AG04449 (cell line): ENCODE measurements at regions not wholly inside any gene's neighbourhood (a gene's known extent, or its start where the extent isn't known, plus 50 kb on each side); places are given as distances from the start of the nearest gene placed in this dataset.

Experiments used
- CTCF ChIA-PET: fragments of 350-600 bp; formaldehyde crosslinking; extraction: SDS; loops from one replicate; lab custom pipeline; 2021; ENCODE audit warnings: antibody characterized with exemption; lab: Yijun Ruan, JAX
- POLR2A ChIA-PET: fragments of 400-600, 350-600 bp; formaldehyde crosslinking; extraction: SDS; loops from one replicate; lab custom pipeline; 2020; ENCODE audit warnings: antibody characterized with exemption, inconsistent platforms; lab: Yijun Ruan, JAX
- DNase-seq: peaks from one replicate; pipeline ENCODE4 v3.0.0-alpha.2; 2010; ENCODE audit warnings: low read depth, low spot score
- H3K4me3 ChIP-seq: 2 replicates; pipeline ENCODE4 v1.5.1; 2011; ENCODE audit warnings: low read depth, mild to moderate bottlenecking, control low read depth, low read length
- TF ChIP-seq, protein P1 (sequence below): IDR thresholded peaks from one replicate; pipeline ENCODE4 v1.5.1; 2011; ENCODE audit warnings: mild to moderate bottlenecking, moderate library complexity, low read length, control low read depth, inconsistent platforms; ENCODE audit not compliant: insufficient read depth; ENCODE audit errors: missing control alignments

DNA sequence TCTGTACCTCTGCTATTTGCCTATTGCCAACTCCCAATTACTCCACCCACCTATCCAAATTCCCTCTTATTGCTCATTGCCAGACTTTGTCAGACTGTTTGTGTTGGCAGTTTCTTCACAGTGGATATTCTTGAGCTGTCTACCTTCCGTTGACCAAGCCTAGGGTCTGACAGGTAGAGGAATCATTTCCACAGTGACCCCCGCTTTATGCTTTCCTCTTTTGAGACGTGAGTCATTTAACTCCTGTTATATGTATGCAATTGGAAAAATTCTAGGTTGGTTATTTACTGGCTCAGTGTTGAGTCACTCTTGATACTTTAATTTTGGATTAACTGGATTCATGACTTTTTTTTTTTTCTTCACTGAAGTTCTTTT is 187.7 kb downstream of the IRS1 start:
- DNase-seq: no peak
- H3K4me3 ChIP-seq: no peak overlapping the region
- POLR2A ChIA-PET: no interaction called here
- CTCF ChIA-PET: no interaction called here
- TF ChIP-seq, protein P1, sequence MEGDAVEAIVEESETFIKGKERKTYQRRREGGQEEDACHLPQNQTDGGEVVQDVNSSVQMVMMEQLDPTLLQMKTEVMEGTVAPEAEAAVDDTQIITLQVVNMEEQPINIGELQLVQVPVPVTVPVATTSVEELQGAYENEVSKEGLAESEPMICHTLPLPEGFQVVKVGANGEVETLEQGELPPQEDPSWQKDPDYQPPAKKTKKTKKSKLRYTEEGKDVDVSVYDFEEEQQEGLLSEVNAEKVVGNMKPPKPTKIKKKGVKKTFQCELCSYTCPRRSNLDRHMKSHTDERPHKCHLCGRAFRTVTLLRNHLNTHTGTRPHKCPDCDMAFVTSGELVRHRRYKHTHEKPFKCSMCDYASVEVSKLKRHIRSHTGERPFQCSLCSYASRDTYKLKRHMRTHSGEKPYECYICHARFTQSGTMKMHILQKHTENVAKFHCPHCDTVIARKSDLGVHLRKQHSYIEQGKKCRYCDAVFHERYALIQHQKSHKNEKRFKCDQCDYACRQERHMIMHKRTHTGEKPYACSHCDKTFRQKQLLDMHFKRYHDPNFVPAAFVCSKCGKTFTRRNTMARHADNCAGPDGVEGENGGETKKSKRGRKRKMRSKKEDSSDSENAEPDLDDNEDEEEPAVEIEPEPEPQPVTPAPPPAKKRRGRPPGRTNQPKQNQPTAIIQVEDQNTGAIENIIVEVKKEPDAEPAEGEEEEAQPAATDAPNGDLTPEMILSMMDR: no peak

DNA sequence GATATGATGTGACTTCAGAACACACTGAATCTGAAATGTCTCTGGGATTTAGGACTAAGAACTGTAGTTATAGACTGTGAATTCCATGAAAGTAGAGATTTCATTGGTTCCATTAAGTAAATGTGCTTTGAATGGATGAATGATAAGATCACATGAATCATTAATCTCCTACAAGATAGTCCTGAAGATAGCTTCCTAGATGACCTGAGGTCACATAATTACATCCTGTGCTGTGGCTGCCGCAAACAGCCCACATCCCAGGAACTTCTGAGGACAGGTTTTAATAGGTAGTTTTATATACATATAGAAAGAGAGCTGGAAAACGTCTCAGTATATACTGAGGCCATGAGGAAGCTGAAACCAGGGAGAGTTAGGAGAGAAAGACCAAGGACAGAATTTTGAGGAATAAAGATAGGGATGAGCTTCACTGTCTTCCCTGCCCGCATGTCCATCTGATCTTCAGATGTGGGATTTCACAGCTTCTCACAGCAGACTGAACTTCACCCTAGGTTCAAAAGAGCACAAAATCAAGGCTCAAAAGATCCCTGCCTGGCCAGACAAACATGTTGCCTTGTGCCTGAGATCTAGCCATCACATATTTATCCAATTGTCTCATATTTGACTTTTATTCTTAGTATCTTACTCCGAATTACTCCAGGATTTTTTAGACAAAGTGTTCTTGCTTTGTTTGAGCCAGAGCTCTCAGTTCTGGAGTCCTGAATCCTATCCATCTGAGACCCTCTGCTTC is 188.2 kb downstream of the IRS1 start:
- ChIA-PET POLR2A (no interaction called here), CTCF (interaction anchor here (1.2 kb wide), 1 partner anchor 374 kb away, joined by 3 read pairs; no protein-coding TSS in a partner anchor)
- TF ChIP-seq, protein P1: no peak
- DNase-seq: no peak
- no peak overlapping the region for H3K4me3 ChIP-seq

DNA sequence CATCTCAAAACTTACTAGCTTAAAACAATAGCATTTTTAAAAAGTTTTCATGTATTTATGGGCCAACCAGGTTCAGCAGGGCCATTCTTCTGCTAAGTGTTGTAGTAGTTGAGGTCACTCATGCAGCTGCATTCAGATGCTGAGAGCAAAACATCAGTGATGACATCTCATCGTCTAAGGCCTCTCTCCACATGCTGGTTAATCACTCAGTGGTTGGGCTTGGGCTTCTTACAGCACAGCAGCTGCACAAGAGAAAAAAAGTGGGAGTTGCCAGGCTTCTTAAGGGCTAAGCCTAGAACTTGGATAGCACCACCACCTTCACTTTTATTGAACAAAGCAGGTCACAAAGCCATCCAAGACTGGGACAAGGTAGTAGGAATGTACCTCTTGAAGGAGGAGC is 190.3 kb downstream of the IRS1 start:
- TF ChIP-seq, protein P1: no peak
- peak; percentile 61 for DNase-seq
- no peak overlapping the region for H3K4me3 ChIP-seq
- ChIA-PET CTCF (no interaction called here), POLR2A (no interaction called here)

DNA sequence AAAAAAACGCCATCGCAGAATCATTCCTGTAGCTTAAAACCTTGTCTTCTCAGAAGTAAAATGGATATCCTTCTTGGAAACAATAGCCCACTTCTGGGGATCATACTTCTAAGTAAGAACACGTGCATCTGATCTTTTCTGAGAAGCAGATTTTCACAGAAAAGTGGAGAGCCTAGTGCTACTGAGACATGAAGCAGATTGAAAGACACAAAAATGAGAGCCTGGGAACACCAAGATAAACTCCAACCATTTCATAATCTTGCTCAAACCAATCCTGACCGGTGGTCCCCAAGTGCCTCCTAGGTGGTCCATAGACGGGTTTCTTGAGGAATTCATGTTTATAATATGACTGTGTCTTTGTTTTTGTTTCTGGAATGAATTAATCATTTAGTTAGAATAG is 191.2 kb downstream of the IRS1 start:
- H3K4me3 ChIP-seq: no peak overlapping the region
- ChIA-PET CTCF (no interaction called here), POLR2A (no interaction called here)
- TF ChIP-seq, protein P1: no peak
- DNase-seq: no peak

DNA sequence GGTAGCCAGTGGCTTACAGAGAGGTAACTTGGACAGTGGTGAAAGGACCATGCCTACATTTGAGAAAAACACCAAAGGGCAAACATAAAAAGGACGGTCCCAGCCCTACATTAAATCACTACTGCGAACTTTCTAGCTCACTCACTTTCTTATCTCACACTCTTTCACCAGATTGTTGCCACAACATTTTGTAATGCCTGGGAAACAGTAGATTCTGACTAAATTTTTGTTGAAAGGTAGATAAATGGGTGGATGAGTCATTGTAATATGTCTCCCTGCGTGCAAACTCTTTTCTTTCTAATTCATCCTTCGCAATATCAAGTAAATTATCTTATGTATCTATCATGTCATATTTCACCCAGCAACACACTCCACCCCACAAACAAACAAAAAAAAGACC is 192.2 kb downstream of the IRS1 start:
- ChIA-PET POLR2A (interaction anchor here (0.6 kb wide), 1 partner anchor 21 kb away, joined by 3 read pairs; no protein-coding TSS in a partner anchor), CTCF (no interaction called here)
- no peak overlapping the region for H3K4me3 ChIP-seq
- no peak for DNase-seq
- TF ChIP-seq, protein P1: no peak

DNA sequence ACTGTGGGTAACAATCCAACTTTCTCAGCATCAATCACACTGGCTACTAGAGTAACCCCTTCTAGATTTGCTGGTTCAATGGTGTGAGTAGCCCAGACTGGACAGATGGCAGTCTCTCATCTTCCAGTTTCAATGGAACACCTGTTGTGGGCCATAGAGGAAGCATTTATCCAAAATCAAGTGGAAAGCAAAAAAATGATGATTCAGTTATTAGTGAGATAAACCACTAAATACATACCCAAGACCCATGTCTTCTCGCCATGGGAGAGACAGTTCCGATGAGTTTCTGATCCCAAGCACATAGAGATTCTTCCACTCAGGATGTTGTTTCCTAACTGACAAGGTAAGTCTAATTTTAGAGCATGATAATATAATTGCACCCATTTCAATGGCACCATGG is 194.0 kb downstream of the IRS1 start:
- POLR2A ChIA-PET: no interaction called here

More for the DNA sequence above, 194.0 kb downstream of the IRS1 start:
- DNase-seq: no peak
- CTCF ChIA-PET: no interaction called here
- TF ChIP-seq, protein P1: no peak
- no peak overlapping the region for H3K4me3 ChIP-seq
